ENCODE measurements at regions not wholly inside any gene's neighbourhood (a gene's known extent, or its start where the extent isn't known, plus 50 kb on each side); places are given as distances from the start of the nearest gene placed in this dataset.

DNA sequence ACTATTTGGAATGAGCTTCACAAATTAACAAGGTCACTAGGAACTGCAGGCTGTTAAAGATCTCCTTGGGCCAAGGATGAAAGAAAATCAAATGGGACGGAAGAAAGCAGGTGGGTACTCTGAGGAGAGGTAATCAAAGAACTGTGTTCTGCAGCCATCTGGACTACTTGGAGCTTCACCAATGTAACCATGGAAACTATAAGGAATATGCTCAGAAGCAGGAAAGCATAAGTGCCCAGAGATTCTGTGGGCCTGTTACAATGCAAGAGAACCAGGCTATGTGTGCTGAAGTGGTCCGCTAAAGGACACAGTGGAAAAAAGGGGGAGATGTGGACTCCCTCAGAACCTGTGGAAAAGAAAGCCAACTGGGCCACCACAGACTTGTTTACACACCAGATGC lies 238.5 kb downstream of the PTGER3 start:
- no peak for DNase-seq (ENCODE audit: low read depth in 1 of 2, low spot score in 2 of 2)
- POLR2A ChIA-PET (ENCODE audit: partially characterized antibody): no interaction called here
- 79% methylated on average over 2 of the region's 2 CpGs; no CpG with 5 or more reads in 1 of the 2 experiments for WGBS, 2 experiments (ENCODE audit: extremely low coverage in 1 of 2, insufficient coverage in 1 of 2, insufficient read length in 1 of 2, insufficient replicate concordance in 2 of 2, low coverage in 1 of 2, low lambda C conversion rate in 2 of 2, missing lambda C conversion rate in 1 of 2)

More for the DNA sequence above, 238.5 kb downstream of the PTGER3 start:
- H2BK12ac ChIP-seq (ENCODE audit: low read depth, low read length): no peak overlapping the region
- TF ChIP-seq CBX5 (IDR thresholded peaks at IDR 0.05; ENCODE audit: low read depth, low read length) (no peak), ZNF274 (IDR thresholded peaks at IDR 0.05; ENCODE audit: borderline replicate concordance, extremely low read depth, low read length) (no peak), JUN (IDR thresholded peaks at IDR 0.05; ENCODE audit: low read depth, low read length) (no peak), PHF8 (conservative IDR thresholded peaks at IDR 0.05; ENCODE audit: low read depth, low read length) (no peak), SIX5 (IDR thresholded peaks at IDR 0.05; ENCODE audit: low read depth, low read length) (no peak), SAP30 (IDR thresholded peaks at IDR 0.05; ENCODE audit: insufficient read depth, insufficient replicate concordance, low read length) (no peak)
- TF ChIP-seq, protein P1, sequence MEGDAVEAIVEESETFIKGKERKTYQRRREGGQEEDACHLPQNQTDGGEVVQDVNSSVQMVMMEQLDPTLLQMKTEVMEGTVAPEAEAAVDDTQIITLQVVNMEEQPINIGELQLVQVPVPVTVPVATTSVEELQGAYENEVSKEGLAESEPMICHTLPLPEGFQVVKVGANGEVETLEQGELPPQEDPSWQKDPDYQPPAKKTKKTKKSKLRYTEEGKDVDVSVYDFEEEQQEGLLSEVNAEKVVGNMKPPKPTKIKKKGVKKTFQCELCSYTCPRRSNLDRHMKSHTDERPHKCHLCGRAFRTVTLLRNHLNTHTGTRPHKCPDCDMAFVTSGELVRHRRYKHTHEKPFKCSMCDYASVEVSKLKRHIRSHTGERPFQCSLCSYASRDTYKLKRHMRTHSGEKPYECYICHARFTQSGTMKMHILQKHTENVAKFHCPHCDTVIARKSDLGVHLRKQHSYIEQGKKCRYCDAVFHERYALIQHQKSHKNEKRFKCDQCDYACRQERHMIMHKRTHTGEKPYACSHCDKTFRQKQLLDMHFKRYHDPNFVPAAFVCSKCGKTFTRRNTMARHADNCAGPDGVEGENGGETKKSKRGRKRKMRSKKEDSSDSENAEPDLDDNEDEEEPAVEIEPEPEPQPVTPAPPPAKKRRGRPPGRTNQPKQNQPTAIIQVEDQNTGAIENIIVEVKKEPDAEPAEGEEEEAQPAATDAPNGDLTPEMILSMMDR (IDR thresholded peaks at IDR 0.05; ENCODE audit: control extremely low read depth in 1 of 3, insufficient read depth in 1 of 3, low read depth in 1 of 3, low read length in 3 of 3): no peak
- H3K4ac ChIP-seq (replicated peaks; ENCODE audit: insufficient read length, low read depth, low read length): no peak overlapping the region
- no peaks in the 10 kb centered on the region for H3K23me2 ChIP-seq (ENCODE audit: low read depth, low read length)
- no peaks in the 10 kb centered on the region for H3K79me2 ChIP-seq (ENCODE audit: control insufficient read depth in 1 of 2, insufficient read depth in 2 of 2, low read length in 2 of 2)
- no peak overlapping the region for H2BK120ac ChIP-seq (replicated peaks; ENCODE audit: low read depth, low read length)
- no peak overlapping the region for H3K27ac ChIP-seq (ENCODE audit: low read depth, low read length)
- H3K79me1 ChIP-seq (ENCODE audit: low read depth, low read length): no peaks in the 10 kb centered on the region
- CTCF ChIA-PET (ENCODE audit: partially characterized antibody): interaction anchor here (0.7 to 1.0 kb wide), 2 partner anchors 238 to 241 kb away, joined by 3 to 4 read pairs; no protein-coding TSS in a partner anchor
- H2BK5ac ChIP-seq (ENCODE audit: low read depth, low read length): no peak overlapping the region
- H3K14ac ChIP-seq (ENCODE audit: insufficient read length): no peak overlapping the region
- FAIRE-seq: no peak
- no peak overlapping the region for H3K4me3 ChIP-seq (ENCODE audit: extremely low read depth in 1 of 4, insufficient read depth in 2 of 4, low read depth in 3 of 4, low read length in 4 of 4)
- no peak overlapping the region for H4K5ac ChIP-seq (ENCODE audit: insufficient read length, low read depth, low read length)
- no peak overlapping the region for H2AFZ ChIP-seq (ENCODE audit: low read length)
- H3K18ac ChIP-seq (ENCODE audit: extremely low read depth, low read length): no peak overlapping the region
- no peak overlapping the region for H3K9ac ChIP-seq (replicated peaks in 1 of 4; ENCODE audit: extremely low read depth in 1 of 4, low read depth in 3 of 4, low read length in 3 of 4)
- H4K8ac ChIP-seq (ENCODE audit: extremely low read depth, insufficient read depth, low read length): no peak overlapping the region
- no peaks in the 10 kb centered on the region for H3K4me1 ChIP-seq (replicated peaks in 1 of 4; ENCODE audit: control insufficient read depth in 3 of 4, insufficient read depth in 4 of 4, low read length in 3 of 4)
- no peak overlapping the region for H3K23ac ChIP-seq (ENCODE audit: insufficient read length)
- H4K91ac ChIP-seq (replicated peaks; ENCODE audit: insufficient read length, low read length): no peak overlapping the region
- H3K36me3 ChIP-seq (ENCODE audit: control insufficient read depth in 2 of 4, insufficient read depth in 4 of 4, low read length in 3 of 4): no peaks in the 10 kb centered on the region; a peak in 1 of 8 replicates
- H3K9me3 ChIP-seq (ENCODE audit: insufficient read depth in 2 of 2, low read depth in 1 of 2, low read length in 1 of 2): no peaks in the 10 kb centered on the region; a peak in 1 of 4 replicates
- H2BK20ac ChIP-seq (ENCODE audit: low read length): no peak overlapping the region
- no peaks in the 10 kb centered on the region for H3K27me3 ChIP-seq (replicated peaks in 1 of 4; ENCODE audit: control insufficient read depth in 3 of 4, extremely low read depth in 1 of 4, insufficient read depth in 3 of 4, low read length in 3 of 4)
- H4K20me1 ChIP-seq (replicated peaks in 1 of 2; ENCODE audit: control insufficient read depth in 1 of 2, insufficient read depth in 2 of 2, low read length in 2 of 2): no peaks in the 10 kb centered on the region
- no peak overlapping the region for H3K4me2 ChIP-seq (ENCODE audit: insufficient read depth in 1 of 2, low read depth in 2 of 2, low read length in 2 of 2)
- H3K56ac ChIP-seq (replicated peaks; ENCODE audit: insufficient read length, low read depth, low read length): no peak overlapping the region
- no peak overlapping the region for H2AK5ac ChIP-seq (ENCODE audit: low read depth, low read length)
- no peak overlapping the region for H2BK15ac ChIP-seq (ENCODE audit: low read length)
